ENCODE measurements at regions not wholly inside any gene's neighbourhood (a gene's known extent, or its start where the extent isn't known, plus 50 kb on each side); places are given as distances from the start of the nearest gene placed in this dataset.
"Not testable (repeated sequence)": the region's sequence is repeated elsewhere in the genome, so short reads cannot be mapped to it uniquely, and the experiment has no call there.

DNA sequence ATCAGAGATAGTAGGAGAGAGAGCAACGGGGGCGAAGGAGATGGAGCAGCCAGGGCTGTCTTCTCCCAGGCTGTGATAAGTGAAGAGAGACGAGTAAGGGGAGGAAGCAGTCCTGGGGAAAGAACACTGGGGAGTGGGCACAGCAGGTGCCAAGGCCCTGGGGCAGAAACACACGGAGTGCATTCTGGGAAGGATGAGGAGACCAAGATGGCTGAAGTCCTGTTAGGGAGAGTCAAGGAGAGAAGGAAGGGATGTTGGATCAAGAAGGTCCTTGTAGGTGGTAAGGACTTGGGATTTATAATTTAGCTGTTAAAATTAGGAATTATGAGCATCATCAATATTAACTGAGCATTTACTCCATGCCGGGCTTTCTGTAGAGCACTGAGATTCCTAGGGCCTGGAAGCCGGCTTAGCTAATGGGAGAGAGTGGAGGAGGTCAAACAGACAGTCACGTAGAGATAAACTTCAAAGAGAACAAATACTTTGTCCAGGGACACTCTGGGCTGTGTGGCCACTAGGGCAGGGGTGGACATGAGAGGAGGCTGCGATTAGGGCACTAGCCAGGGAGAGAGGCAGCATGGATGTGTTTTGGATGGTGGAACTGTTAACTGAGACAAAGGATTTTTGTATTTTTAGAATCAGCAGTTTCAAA, 134.2 kb upstream of the PEG3 start:
- Histone ChIP-seq H3K9me3 (replicated peaks in 1 of 11) (peaks cover 0 to 7% (median 1%) of the 10 kb centered on the region in 11 experiments; a peak in 3 of 22 replicates), H3K9ac (no peak overlapping the region), H3K4me3 (no peak overlapping the region), H3K36me3 (no peaks in the 10 kb centered on the region), H4K20me1 (no peaks in the 10 kb centered on the region), H3K4me2 (no peak overlapping the region), H3K4me1 (no peaks in the 10 kb centered on the region), H3K27ac (no peak overlapping the region), H3K27me3 (no peaks in the 10 kb centered on the region)
- no peak for TF ChIP-seq Cebpa-rat (IDR thresholded peaks at IDR 0.05)

- TF ChIP-seq Cebpa-rat (IDR thresholded peaks at IDR 0.05), result no peak
- H3K4me3 ChIP-seq, result no peak overlapping the region
- H3K27me3 ChIP-seq, result no peaks in the 10 kb centered on the region
- H3K4me1 ChIP-seq, result no peaks in the 10 kb centered on the region
- no peak overlapping the region for H3K27ac ChIP-seq
- H3K4me2 ChIP-seq, result no peak overlapping the region
- H3K9ac ChIP-seq, result no peak overlapping the region
- H3K9me3 ChIP-seq (replicated peaks in 1 of 11), result peaks cover 0 to 15% (median 5%) of the 10 kb centered on the region in 11 experiments; a peak in 3 of 22 replicates
- no peaks in the 10 kb centered on the region for H4K20me1 ChIP-seq
- no peaks in the 10 kb centered on the region for H3K36me3 ChIP-seq
Observed at GRCh38 chr19:56976300-56976699, 135.8 kb upstream of the PEG3 start.

- Histone ChIP-seq H3K36me3 (no peaks in the 10 kb centered on the region), H3K27me3 (no peaks in the 10 kb centered on the region), H3K9ac (no peak overlapping the region), H3K4me1 (no peaks in the 10 kb centered on the region), H3K4me3 (no peak overlapping the region), H4K20me1 (no peaks in the 10 kb centered on the region), H3K4me2 (no peak overlapping the region), H3K9me3 (replicated peaks in 1 of 11) (peaks cover 0 to 15% (median 5%) of the 10 kb centered on the region in 11 experiments; a peak in 3 of 22 replicates), H3K27ac (no peak overlapping the region)
- TF ChIP-seq Cebpa-rat (IDR thresholded peaks at IDR 0.05), result no peak
Observed at GRCh38 chr19:56976995-56977906, 136.7 kb upstream of the PEG3 start.

- Histone ChIP-seq H3K27ac (no peak overlapping the region), H3K9me3 (replicated peaks in 1 of 11) (peaks cover 0 to 15% (median 5%) of the 10 kb centered on the region in 11 experiments; a peak in 3 of 22 replicates), H3K4me1 (no peaks in the 10 kb centered on the region), H3K4me3 (no peak overlapping the region), H3K27me3 (no peaks in the 10 kb centered on the region), H4K20me1 (no peaks in the 10 kb centered on the region), H3K36me3 (no peaks in the 10 kb centered on the region), H3K9ac (no peak overlapping the region), H3K4me2 (no peak overlapping the region)
- no peak for TF ChIP-seq Cebpa-rat (IDR thresholded peaks at IDR 0.05)
Observed at GRCh38 chr19:56978023-56978565, 137.6 kb upstream of the PEG3 start.

GRCh38 chr19:56980326-56980725, 139.5 kb upstream of the USP29 start:
- not testable (repeated sequence) for H3K27me3 ChIP-seq, H3K27ac ChIP-seq, H4K20me1 ChIP-seq, H3K9ac ChIP-seq, H3K4me1 ChIP-seq, H3K36me3 ChIP-seq, H3K4me3 ChIP-seq, H3K4me2 ChIP-seq
- H3K9me3 ChIP-seq (replicated peaks in 1 of 11), result peaks cover 0 to 29% (median 10%) of the 10 kb centered on the region in 11 experiments; a peak in 9 of 22 replicates

DNA sequence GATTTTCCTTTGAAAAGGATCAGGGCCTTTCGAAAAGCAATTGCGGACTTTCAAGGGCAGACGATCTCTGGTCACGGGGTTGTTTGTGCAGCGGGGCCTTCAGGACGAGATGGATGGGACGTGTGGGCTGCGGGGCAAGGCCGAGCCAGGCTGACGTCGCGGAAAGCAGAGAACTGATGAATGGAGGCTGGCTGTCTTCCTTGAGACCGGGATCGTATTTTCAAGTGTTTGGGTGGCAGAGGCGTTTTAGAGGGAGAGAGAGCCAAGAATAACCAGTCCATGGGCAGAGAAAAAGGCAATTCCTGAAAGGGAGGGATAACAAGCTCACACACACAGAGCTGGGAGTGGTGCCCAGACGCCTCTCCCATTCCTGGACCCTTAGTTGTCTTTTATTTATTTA, 138.9 kb upstream of the USP29 start:
- Histone ChIP-seq H3K27me3 (no peaks in the 10 kb centered on the region), H3K4me2 (no peak overlapping the region), H4K20me1 (no peaks in the 10 kb centered on the region), H3K4me1 (no peaks in the 10 kb centered on the region), H3K9ac (no peak overlapping the region), H3K27ac (no peak overlapping the region), H3K36me3 (no peaks in the 10 kb centered on the region), H3K9me3 (replicated peaks in 1 of 11) (peaks cover 0 to 35% (median 14%) of the 10 kb centered on the region in 11 experiments; a peak in 9 of 22 replicates), H3K4me3 (no peak overlapping the region)
- TF ChIP-seq Cebpa-rat (IDR thresholded peaks at IDR 0.05), result no peak

DNA sequence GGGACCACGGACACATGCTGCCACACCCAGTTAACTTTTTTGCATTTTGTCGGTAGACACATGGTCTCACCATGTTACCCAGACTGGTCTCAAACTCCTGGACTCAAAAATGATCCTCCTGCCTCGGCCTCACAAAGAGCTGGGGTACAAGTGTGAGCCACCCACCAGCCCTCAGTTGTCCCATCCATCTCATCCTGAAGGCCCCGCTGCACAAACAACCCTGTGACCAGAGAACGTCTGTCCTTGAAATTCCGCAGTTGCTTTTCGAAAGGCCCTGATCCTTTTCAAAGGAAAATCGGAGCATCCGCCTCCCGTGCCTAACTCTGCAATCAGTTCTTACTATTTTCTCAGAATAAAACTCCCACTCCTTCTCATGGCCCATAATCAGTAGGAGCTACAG, 138.3 kb upstream of the USP29 start:
- not testable (repeated sequence) for H3K9ac ChIP-seq, H4K20me1 ChIP-seq, H3K27me3 ChIP-seq, H3K4me2 ChIP-seq, H3K36me3 ChIP-seq, H3K27ac ChIP-seq, H3K4me3 ChIP-seq, H3K4me1 ChIP-seq
- peaks cover 0 to 38% (median 14%) of the 10 kb centered on the region in 11 experiments; a peak in 9 of 22 replicates for H3K9me3 ChIP-seq (replicated peaks in 1 of 11)

- Histone ChIP-seq H3K4me2 (no peak overlapping the region), H3K36me3 (no peaks in the 10 kb centered on the region), H4K20me1 (no peaks in the 10 kb centered on the region), H3K4me3 (no peak overlapping the region), H3K27ac (no peak overlapping the region), H3K9ac (no peak overlapping the region), H3K4me1 (no peaks in the 10 kb centered on the region), H3K9me3 (replicated peaks in 1 of 11) (peaks cover 0 to 38% (median 14%) of the 10 kb centered on the region in 11 experiments; a peak in 9 of 22 replicates), H3K27me3 (no peaks in the 10 kb centered on the region)
- TF ChIP-seq Cebpa-rat (IDR thresholded peaks at IDR 0.05), result no peak
Observed at GRCh38 chr19:56983171-56983570, 136.6 kb upstream of the USP29 start.

DNA sequence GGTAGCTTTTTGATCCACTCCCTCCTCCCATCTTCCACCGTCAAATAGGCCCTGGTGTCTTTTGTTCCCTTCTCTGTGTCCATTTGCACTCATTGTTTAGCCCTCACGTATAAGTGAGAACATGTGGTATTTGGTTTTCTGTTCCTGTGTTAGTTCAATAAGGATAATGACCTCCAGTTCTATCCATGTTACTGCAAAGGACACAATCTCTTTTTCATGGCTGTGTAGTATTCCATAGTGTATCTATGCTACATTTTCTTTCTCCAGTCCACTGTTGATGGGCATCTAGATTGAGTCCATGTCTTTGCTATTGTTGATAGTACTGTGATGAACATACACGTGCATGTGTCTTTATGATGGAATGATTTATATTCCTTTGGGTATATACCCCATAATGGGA, 136.0 kb upstream of the USP29 start:
- TF ChIP-seq Cebpa-rat (IDR thresholded peaks at IDR 0.05), result no peak
- H4K20me1 ChIP-seq, result no peaks in the 10 kb centered on the region
- peaks cover 0 to 38% (median 14%) of the 10 kb centered on the region in 11 experiments; a peak in 9 of 22 replicates for H3K9me3 ChIP-seq (replicated peaks in 1 of 11)
- no peaks in the 10 kb centered on the region for H3K27me3 ChIP-seq
- no peak overlapping the region for H3K4me3 ChIP-seq
- H3K36me3 ChIP-seq, result no peaks in the 10 kb centered on the region
- H3K4me1 ChIP-seq, result no peaks in the 10 kb centered on the region
- H3K4me2 ChIP-seq, result no peak overlapping the region
- no peak overlapping the region for H3K9ac ChIP-seq
- H3K27ac ChIP-seq, result no peak overlapping the region

All from BLaER1 treated with 17β-estradiol and CSF1 and Interleukin-3, amounts not matched to agents 10 nM and 100 nM (cell line).